Adrenal gland (tissue), 9 donors: ENCODE measurements at regions not wholly inside any gene's neighbourhood (a gene's known extent, or its start where the extent isn't known, plus 50 kb on each side); places are given as distances from the start of the nearest gene placed in this dataset.

ENCODE experiments used
- DNase-seq, 7 donors: peaks; one replicate each; pipeline ENCODE4 v3.0.0-alpha.2; 2019 to 2020
- H3K27ac ChIP-seq, 5 donors: fragments of 200-600 bp; sonication (generic) in 4 of 5; 1 replicate in 3 of 5; 2 replicates in 2 of 5; pipeline versions ENCODE4 v1.5.1 to v1.8.0; 2016 to 2020; ENCODE audit warnings: mild to moderate bottlenecking in 1 of 5
- H3K27me3 ChIP-seq: fragments of 200-600 bp; 2 replicates; pipeline ENCODE4 v1.8.0; 2021
- H3K36me3 ChIP-seq, 2 donors: fragments of 200-600 bp; replicated peaks in 1 of 2; 1 replicate in 1 of 2; 2 replicates in 1 of 2; pipeline versions ENCODE4 v1.5.1 to v1.8.0; 2018 to 2022
- H3K4me1 ChIP-seq, 2 donors: fragments of 200-600 bp; replicated peaks in 1 of 2; 1 replicate in 1 of 2; 2 replicates in 1 of 2; pipeline versions ENCODE4 v1.5.1 to v1.8.0; 2018 to 2021
- H3K4me3 ChIP-seq, 4 donors: fragments of 200-600 bp; sonication (generic) in 3 of 4; one replicate each; pipeline ENCODE4 v1.5.1; 2016 to 2018
- H3K9me3 ChIP-seq, 3 donors: fragments of 200-600 bp; sonication (generic) in 1 of 3; replicated peaks in 1 of 3; 1 replicate in 2 of 3; 2 replicates in 1 of 3; pipeline versions ENCODE4 v1.5.1 to v1.8.0; 2016 to 2021
- POLR2A ChIP-seq, 2 donors: fragments of 450-650 bp; IDR thresholded peaks; one replicate each; pipeline ENCODE4 v1.6.1; 2017; ENCODE audit warnings: antibody characterized with exemption in 2 of 2, mild to moderate bottlenecking in 2 of 2, moderate library complexity in 1 of 2
- WGBS, 4 donors: extraction: QIAGEN DNeasy Blood & Tissue Kit in 2 of 4; methylation state at CpG; one replicate each; pipeline versions ENCODE4 v1.1.5 to v1.1.7; 2013 to 2017; 5-methylcytosine and 5-hydroxymethylcytosine counted together
- intact Hi-C, 2 donors: fragments of 100-400 bp; cut with DNase I; formaldehyde crosslinking; loops; one replicate each; pipeline versions ENCODE4 v1.14.1 to v1.15.0; 2022 to 2023
- TF ChIP-seq, protein P1 (sequence below), 6 experiments: fragments of 450-650 bp in 4 of 6; fragments of 200-600 bp in 2 of 6; sonication (generic) in 1 of 6; IDR thresholded peaks; 1 replicate in 5 of 6; 2 replicates in 1 of 6; pipeline versions ENCODE4 v1.5.1 to v1.8.0; 2016 to 2021; ENCODE audit warnings: antibody characterized with exemption in 6 of 6, mild to moderate bottlenecking in 2 of 6, moderate library complexity in 1 of 6
- donor health status: healthy with polysubstance abuse.
- donor health status: Bipolar disorder and iron deficiency.
- donor health status: DM: yes; HTN: yes; CAD: no.
- donor health status: DM: no; HTN: no; CAD: no.
- donor health status: DM: no; HTN: no; CAD: no.

DNA sequence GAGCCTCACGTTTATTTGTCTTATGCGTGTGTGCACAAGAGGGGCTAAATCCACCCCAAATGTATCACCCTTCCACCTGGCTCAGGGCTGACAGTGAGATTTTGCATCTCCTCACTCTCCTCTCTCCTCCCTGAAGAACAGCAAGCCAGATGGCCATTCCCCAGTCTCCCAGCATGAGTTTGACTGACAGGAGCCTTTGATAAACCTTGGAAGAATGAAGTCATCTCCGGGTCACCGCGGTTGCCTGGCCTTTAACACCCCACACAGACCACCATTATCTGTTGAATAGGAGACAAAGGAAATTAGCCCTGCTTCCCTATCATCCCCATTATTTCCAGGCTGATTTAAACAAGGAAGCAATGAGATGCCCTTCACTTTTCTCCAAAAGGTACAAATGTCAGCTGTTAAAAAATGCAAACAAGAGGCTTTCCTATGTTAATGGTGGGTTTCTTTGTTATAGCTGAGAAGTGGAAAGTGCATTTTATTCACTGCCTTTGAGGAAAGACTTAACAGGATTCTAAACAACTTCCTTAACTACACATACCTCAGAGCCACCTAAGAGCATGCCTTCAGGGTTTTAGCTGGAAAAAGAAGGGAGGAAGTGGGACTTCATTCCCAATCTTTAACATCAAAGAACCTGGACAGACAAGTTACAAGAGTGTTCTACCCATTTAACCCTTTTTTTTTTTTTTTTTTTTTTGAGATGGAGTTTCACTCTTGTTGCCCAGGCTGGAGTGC is 524.8 kb upstream of the ID4 start:
- Histone ChIP-seq H3K27me3 (no peaks in the 10 kb centered on the region), H3K9me3 (no peaks in the 10 kb centered on the region), H3K27ac (no peak overlapping the region), H3K4me1 (no peaks in the 10 kb centered on the region), H3K4me3 (no peak overlapping the region), H3K36me3 (no peaks in the 10 kb centered on the region)
- no peak for DNase-seq
- intact Hi-C loops: no loop called here
- no peak for TF ChIP-seq POLR2A (IDR thresholded peaks at IDR 0.05)
- TF ChIP-seq, protein P1, sequence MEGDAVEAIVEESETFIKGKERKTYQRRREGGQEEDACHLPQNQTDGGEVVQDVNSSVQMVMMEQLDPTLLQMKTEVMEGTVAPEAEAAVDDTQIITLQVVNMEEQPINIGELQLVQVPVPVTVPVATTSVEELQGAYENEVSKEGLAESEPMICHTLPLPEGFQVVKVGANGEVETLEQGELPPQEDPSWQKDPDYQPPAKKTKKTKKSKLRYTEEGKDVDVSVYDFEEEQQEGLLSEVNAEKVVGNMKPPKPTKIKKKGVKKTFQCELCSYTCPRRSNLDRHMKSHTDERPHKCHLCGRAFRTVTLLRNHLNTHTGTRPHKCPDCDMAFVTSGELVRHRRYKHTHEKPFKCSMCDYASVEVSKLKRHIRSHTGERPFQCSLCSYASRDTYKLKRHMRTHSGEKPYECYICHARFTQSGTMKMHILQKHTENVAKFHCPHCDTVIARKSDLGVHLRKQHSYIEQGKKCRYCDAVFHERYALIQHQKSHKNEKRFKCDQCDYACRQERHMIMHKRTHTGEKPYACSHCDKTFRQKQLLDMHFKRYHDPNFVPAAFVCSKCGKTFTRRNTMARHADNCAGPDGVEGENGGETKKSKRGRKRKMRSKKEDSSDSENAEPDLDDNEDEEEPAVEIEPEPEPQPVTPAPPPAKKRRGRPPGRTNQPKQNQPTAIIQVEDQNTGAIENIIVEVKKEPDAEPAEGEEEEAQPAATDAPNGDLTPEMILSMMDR (IDR thresholded peaks at IDR 0.05): no peak
- whole genome bisulfite sequencing, 4 donors: 12 to 20% (median 16%) methylated on average over 5 of the region's 5 CpGs

DNA sequence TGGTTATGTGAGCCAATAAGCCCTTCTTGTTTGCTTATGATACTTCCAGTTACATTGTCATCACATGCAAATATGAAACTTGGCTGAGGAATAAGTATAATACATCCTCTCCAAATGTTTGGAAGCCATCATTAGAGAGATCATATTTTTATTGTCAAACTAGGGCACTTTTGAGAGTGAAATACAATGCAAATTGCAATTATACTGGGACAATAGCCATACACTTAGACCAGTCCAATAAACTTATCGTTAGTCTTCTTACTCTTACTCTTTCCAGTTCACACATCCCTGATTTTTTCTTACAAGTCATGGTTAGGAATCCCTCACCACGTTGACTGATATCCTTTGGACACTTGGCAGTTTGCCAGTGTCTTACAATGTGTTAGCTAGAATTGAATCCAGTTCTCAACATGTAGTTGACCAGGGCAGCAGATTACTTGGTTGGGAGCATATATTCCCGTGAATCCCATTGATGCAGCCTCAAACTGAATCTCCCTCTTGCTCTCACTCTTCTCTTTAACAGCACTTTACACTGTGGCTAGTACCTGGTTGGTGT is 519.7 kb upstream of the ID4 start:
- Histone ChIP-seq H3K9me3 (no peaks in the 10 kb centered on the region), H3K36me3 (no peaks in the 10 kb centered on the region), H3K27me3 (no peaks in the 10 kb centered on the region), H3K4me1 (no peaks in the 10 kb centered on the region), H3K4me3 (no peak overlapping the region), H3K27ac (no peak overlapping the region)
- intact Hi-C loops: no loop called here
- DNase-seq: no peak
- 46 to 52% (median 50%) methylated on average over 3 of the region's 3 CpGs for WGBS, 4 donors
- TF ChIP-seq POLR2A (IDR thresholded peaks at IDR 0.05): no peak
- TF ChIP-seq, protein P1 (IDR thresholded peaks at IDR 0.05): no peak

- Histone ChIP-seq H3K4me1 (no peaks in the 10 kb centered on the region), H3K27ac (no peak overlapping the region), H3K36me3 (no peaks in the 10 kb centered on the region), H3K27me3 (no peaks in the 10 kb centered on the region), H3K9me3 (no peaks in the 10 kb centered on the region), H3K4me3 (no peak overlapping the region)
- intact Hi-C loops: no loop called here
- TF ChIP-seq, protein P1 (IDR thresholded peaks at IDR 0.05): no peak
- no peak for TF ChIP-seq POLR2A (IDR thresholded peaks at IDR 0.05)
- WGBS, 4 donors: 76 to 83% (median 80%) methylated on average over 1 of the region's 1 CpG
- DNase-seq: no peak
Measured at GRCh38 chr6:19319005-19319404, 518.2 kb upstream of the ID4 start.

DNA sequence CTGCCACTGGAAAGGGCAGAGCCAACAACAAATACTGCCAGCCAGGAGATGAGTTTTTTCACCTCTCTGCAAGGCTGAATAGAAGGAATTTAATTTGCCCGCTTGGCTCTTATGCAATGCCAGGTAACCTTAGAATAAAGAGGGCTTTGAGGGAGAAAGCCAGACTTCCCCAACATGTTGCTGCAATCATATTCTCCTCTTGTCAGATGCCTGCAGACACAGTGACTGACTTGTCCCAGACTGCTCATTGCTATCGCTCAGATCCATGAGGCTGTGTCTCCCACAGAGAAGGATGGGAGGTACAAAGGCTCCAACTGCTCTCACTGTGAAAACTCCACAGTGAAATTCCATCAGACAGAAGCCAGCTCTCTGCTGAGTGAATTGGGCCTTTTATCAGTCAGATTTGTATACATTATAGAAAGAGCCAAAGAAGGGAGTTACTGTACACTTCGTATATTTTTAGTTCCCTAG is 517.0 kb upstream of the ID4 start:
- intact Hi-C loops: no loop called here
- TF ChIP-seq POLR2A (IDR thresholded peaks at IDR 0.05): no peak
- TF ChIP-seq, protein P1 (IDR thresholded peaks at IDR 0.05): no peak
- H3K27ac ChIP-seq: no peak overlapping the region
- H3K4me1 ChIP-seq: no peaks in the 10 kb centered on the region
- no peaks in the 10 kb centered on the region for H3K36me3 ChIP-seq
- no peak overlapping the region for H3K4me3 ChIP-seq
- H3K9me3 ChIP-seq: no peaks in the 10 kb centered on the region
- no peaks in the 10 kb centered on the region for H3K27me3 ChIP-seq
- 60 to 73% (median 66%) methylated on average over 3 of the region's 3 CpGs for WGBS, 4 donors
- no peak for DNase-seq
